Breast epithelium (tissue), 4 donors: ENCODE measurements at regions not wholly inside any gene's neighbourhood (a gene's known extent, or its start where the extent isn't known, plus 50 kb on each side); places are given as distances from the start of the nearest gene placed in this dataset.
"Not testable (repeated sequence)": the region's sequence is repeated elsewhere in the genome, so short reads cannot be mapped to it uniquely, and the experiment has no call there.

Experiments
- DNase-seq, 2 donors: peaks; one replicate each; pipeline ENCODE4 v3.0.0-alpha.2; 2019; ENCODE audit warnings: low spot score in 2 of 2
- H3K27ac ChIP-seq, 2 donors: fragments of 200-600 bp; sonication (generic) in 1 of 2; one replicate each; pipeline ENCODE4 v1.5.1; 2016 to 2019; ENCODE audit warnings: mild to moderate bottlenecking in 1 of 2
- H3K27me3 ChIP-seq, 2 donors: fragments of 200-600 bp; sonication (generic) in 1 of 2; one replicate each; pipeline versions ENCODE4 v1.5.1 to v1.6.0; 2017 to 2019; ENCODE audit warnings: control low read depth in 1 of 2, mild to moderate bottlenecking in 1 of 2
- H3K36me3 ChIP-seq: fragments of 200-600 bp; one replicate; pipeline ENCODE4 v1.5.1; 2019
- H3K4me1 ChIP-seq, 2 donors: fragments of 200-600 bp; sonication (generic); one replicate each; pipeline ENCODE4 v1.5.1; 2016 to 2019; ENCODE audit warnings: control low read depth in 1 of 2
- H3K4me3 ChIP-seq, 3 donors: fragments of 200-600 bp; sonication (generic); 1 replicate in 2 of 3; 2 replicates in 1 of 3; pipeline ENCODE4 v1.5.1; 2016 to 2019; ENCODE audit warnings: mild to moderate bottlenecking in 3 of 3, moderate library complexity in 2 of 3
- H3K9me3 ChIP-seq, 2 donors: fragments of 200-600 bp; sonication (generic) in 1 of 2; one replicate each; pipeline ENCODE4 v1.5.1; 2016 to 2019; ENCODE audit warnings: control low read depth in 1 of 2
- CTCF ChIP-seq, 3 donors: fragments of 450-650 bp; IDR thresholded peaks; one replicate each; pipeline ENCODE4 v1.5.1; 2016 to 2017; ENCODE audit warnings: antibody characterized with exemption in 3 of 3, mild to moderate bottlenecking in 3 of 3, moderate library complexity in 3 of 3
- POLR2A ChIP-seq: fragments of 450-650 bp; IDR thresholded peaks from one replicate; pipeline ENCODE4 v1.6.1; 2016; ENCODE audit warnings: antibody characterized with exemption, mild to moderate bottlenecking, moderate library complexity
- POLR2AphosphoS5 ChIP-seq, 3 donors: sonication (generic); formaldehyde crosslinking; IDR thresholded peaks; one replicate each; pipeline ENCODE4 v1.6.1; 2017; ENCODE audit warnings: antibody characterized with exemption in 3 of 3
- intact Hi-C: fragments of 100-400 bp; cut with DNase I; formaldehyde crosslinking; loops from one replicate; pipeline ENCODE4 v1.15.1; 2023; ENCODE audit warnings: low total_unique reads

GRCh38 chr9:24090566-24090965, 264.5 kb upstream of the ELAVL2 start:
- H3K9me3 ChIP-seq = peaks cover 0 to 5% of the 10 kb centered on the region in 2 donors
- no peak overlapping the region for H3K27ac ChIP-seq
- no peaks in the 10 kb centered on the region for H3K27me3 ChIP-seq
- intact Hi-C loops = loop anchor here (2.0 kb wide), 1 partner anchor 22 kb away; no protein-coding TSS in a partner anchor
- no peak overlapping the region for H3K4me3 ChIP-seq
- TF ChIP-seq CTCF (IDR thresholded peaks at IDR 0.05) = no peak
- no peak for TF ChIP-seq POLR2AphosphoS5 (IDR thresholded peaks at IDR 0.05)
- no peak for TF ChIP-seq POLR2A
- DNase-seq = no peak
- no peaks in the 10 kb centered on the region for H3K36me3 ChIP-seq
- no peaks in the 10 kb centered on the region for H3K4me1 ChIP-seq

GRCh38 chr9:24073666-24074065, 247.6 kb upstream of the ELAVL2 start:
- Histone ChIP-seq H3K4me3 (no peak overlapping the region), H3K36me3 (no peaks in the 10 kb centered on the region), H3K27me3 (no peaks in the 10 kb centered on the region), H3K4me1 (no peaks in the 10 kb centered on the region), H3K27ac (no peak overlapping the region), H3K9me3 (no peaks in the 10 kb centered on the region)
- intact Hi-C loops = no loop called here
- no peak for DNase-seq
- TF ChIP-seq CTCF (IDR thresholded peaks at IDR 0.05) (no peak), POLR2A (no peak), POLR2AphosphoS5 (IDR thresholded peaks at IDR 0.05) (no peak)

- no peaks in the 10 kb centered on the region for H3K9me3 ChIP-seq
- H3K36me3 ChIP-seq = no peaks in the 10 kb centered on the region
- H3K27ac ChIP-seq = no peak overlapping the region
- no peaks in the 10 kb centered on the region for H3K27me3 ChIP-seq
- no peak overlapping the region for H3K4me3 ChIP-seq
- DNase-seq = no peak
- intact Hi-C loops = no loop called here
- TF ChIP-seq POLR2AphosphoS5 (IDR thresholded peaks at IDR 0.05) (no peak), POLR2A (no peak), CTCF (IDR thresholded peaks at IDR 0.05) (no peak)
- no peaks in the 10 kb centered on the region for H3K4me1 ChIP-seq
Observed at GRCh38 chr9:24073007-24073592, 247.1 kb upstream of the ELAVL2 start.

- no peaks in the 10 kb centered on the region for H3K27me3 ChIP-seq
- H3K4me1 ChIP-seq = no peaks in the 10 kb centered on the region
- H3K27ac ChIP-seq = no peak overlapping the region
- H3K36me3 ChIP-seq = no peaks in the 10 kb centered on the region
- H3K9me3 ChIP-seq = no peaks in the 10 kb centered on the region
- no peak for DNase-seq
- intact Hi-C loops = no loop called here
- no peak overlapping the region for H3K4me3 ChIP-seq
- TF ChIP-seq CTCF (IDR thresholded peaks at IDR 0.05) = no peak
- no peak for TF ChIP-seq POLR2A
- TF ChIP-seq POLR2AphosphoS5 (IDR thresholded peaks at IDR 0.05) = no peak
Observed at GRCh38 chr9:24071716-24072115, 245.7 kb upstream of the ELAVL2 start.

GRCh38 chr9:24071091-24071490, 245.1 kb upstream of the ELAVL2 start:
- Histone ChIP-seq H3K27ac (no peak overlapping the region), H3K36me3 (no peaks in the 10 kb centered on the region), H3K27me3 (no peaks in the 10 kb centered on the region), H3K9me3 (no peaks in the 10 kb centered on the region), H3K4me3 (no peak overlapping the region), H3K4me1 (no peaks in the 10 kb centered on the region)
- no peak for DNase-seq
- TF ChIP-seq POLR2AphosphoS5 (IDR thresholded peaks at IDR 0.05) = no peak
- no peak for TF ChIP-seq CTCF (IDR thresholded peaks at IDR 0.05)
- no peak for TF ChIP-seq POLR2A
- intact Hi-C loops = no loop called here

GRCh38 chr9:24067107-24067506, 241.1 kb upstream of the ELAVL2 start:
- not testable (repeated sequence) for H3K36me3 ChIP-seq, H3K27me3 ChIP-seq, DNase-seq, H3K4me1 ChIP-seq, H3K27ac ChIP-seq, H3K4me3 ChIP-seq, H3K9me3 ChIP-seq
- intact Hi-C loops = loop anchor here (10.0 kb wide), 1 partner anchor 982 kb away; no protein-coding TSS in a partner anchor
